HuH-7 (cell line): ENCODE measurements at regions not wholly inside any gene's neighbourhood (a gene's known extent, or its start where the extent isn't known, plus 50 kb on each side); places are given as distances from the start of the nearest gene placed in this dataset.
A peak's percentile ranks its signal among the peaks of the same experiment; 100 is the strongest.
"Not testable (repeated sequence)": the region's sequence is repeated elsewhere in the genome, so short reads cannot be mapped to it uniquely, and the experiment has no call there.

Experiments used
- DNase-seq: peaks from one replicate; pipeline ENCODE4 v3.0.0; 2011; ENCODE audit warnings: low spot score

DNA sequence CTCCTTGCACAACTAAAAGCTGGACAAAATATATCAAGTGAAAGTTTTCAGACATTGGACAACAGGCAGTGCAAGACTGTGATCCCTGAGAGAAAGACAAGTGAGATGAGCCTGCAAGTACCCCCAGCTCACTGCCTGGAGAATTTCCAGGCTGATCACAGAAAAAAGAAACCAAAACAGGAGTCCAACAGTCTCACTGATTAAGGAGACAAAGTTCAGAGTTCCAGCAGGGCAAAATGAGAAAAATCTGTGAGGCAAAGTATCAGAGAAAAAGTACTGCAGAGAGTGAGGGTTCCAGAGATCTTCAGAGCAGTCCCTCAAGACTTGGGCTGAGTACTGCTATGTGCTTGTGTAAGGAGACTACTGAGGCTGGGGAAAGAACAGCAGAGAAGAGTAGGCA, 56.0 kb upstream of the PRSS3 start:
- no peak for DNase-seq

GRCh38 chr9:33740075-33740474, 55.3 kb upstream of the PRSS3 start:
- no peak for DNase-seq

DNA sequence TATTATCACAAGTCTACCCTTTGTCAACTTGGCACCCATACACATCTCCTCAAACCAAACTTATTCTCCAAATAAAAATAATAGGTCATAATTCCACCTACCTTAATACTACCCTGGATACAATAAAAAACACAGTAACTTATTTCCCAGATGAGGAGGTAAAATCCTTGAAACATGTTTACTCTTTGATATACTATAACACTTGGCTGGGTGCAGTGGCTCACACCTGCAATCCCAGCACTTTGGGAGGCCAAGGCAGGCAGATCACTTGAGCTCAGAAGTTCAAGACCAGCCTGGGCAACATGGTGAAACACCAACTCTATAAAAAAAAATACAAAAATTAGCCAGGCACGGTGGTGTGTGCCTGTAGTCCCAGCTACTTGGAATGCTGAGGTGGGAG, 54.4 kb upstream of the PRSS3 start:
- not testable (repeated sequence) for DNase-seq

- no peak for DNase-seq
These were observed 53.3 kb upstream of the PRSS3 start for GRCh38 chr9:33742051-33742450.

- DNase-seq: peak; percentile 29
These were observed 52.8 kb upstream of the PRSS3 start for GRCh38 chr9:33742519-33742918.
